ENCODE measurements at regions not wholly inside any gene's neighbourhood (a gene's known extent, or its start where the extent isn't known, plus 50 kb on each side); places are given as distances from the start of the nearest gene placed in this dataset.

DNA sequence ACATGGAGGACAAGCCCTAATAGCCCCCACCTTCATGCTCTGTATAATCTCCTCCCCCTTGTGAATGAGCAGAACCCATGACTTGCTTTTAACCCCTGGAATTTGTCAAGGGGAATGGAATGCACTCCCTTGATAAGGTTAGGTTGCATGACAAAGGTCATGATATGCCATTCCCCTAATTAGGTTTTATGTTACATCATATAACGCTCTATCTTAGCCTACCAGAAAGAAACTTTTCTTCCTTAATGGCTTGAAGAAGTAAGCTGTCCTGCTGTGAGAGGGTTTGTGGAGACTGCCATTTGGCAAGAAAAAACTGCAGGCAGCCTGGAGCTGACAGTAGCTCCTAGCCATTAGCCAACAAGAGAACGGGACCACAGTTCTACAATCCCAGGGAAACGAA lies 399.8 kb upstream of the MAD2L1 start:
- no peak for TF ChIP-seq CTCF (IDR thresholded peaks at IDR 0.05)
- Mint-ChIP-seq H3K4me3 (no peak overlapping the region), H3K36me3 (ENCODE audit: low read depth) (no peaks in the 10 kb centered on the region), H3K4me1 (no peaks in the 10 kb centered on the region), H3K27ac (no peak overlapping the region), H3K27me3 (no peaks in the 10 kb centered on the region), H3K9me3 (peaks cover 5% of the 10 kb centered on the region)
- POLR2A ChIA-PET, result no interaction called here
- DNase-seq (no peak), ATAC-seq (ENCODE audit: low read depth) (no peak)
- intact Hi-C loops (cut with micrococcal nuclease), result no loop called here
- CTCF ChIA-PET, result no interaction called here

- no peaks in the 10 kb centered on the region for H3K27me3 Mint-ChIP-seq
- intact Hi-C loops (cut with micrococcal nuclease), result no loop called here
- no peaks in the 10 kb centered on the region for H3K4me1 Mint-ChIP-seq
- H3K4me3 Mint-ChIP-seq, result no peak overlapping the region
- CTCF ChIA-PET, result no interaction called here
- no peaks in the 10 kb centered on the region for H3K36me3 Mint-ChIP-seq (ENCODE audit: low read depth)
- H3K9me3 Mint-ChIP-seq, result no peaks in the 10 kb centered on the region
- ATAC-seq (ENCODE audit: low read depth), result no peak
- H3K27ac Mint-ChIP-seq, result no peak overlapping the region
- POLR2A ChIA-PET, result no interaction called here
- TF ChIP-seq CTCF (IDR thresholded peaks at IDR 0.05), result no peak
- no peak for DNase-seq
These were observed 388.1 kb upstream of the MAD2L1 start for GRCh38 chr4:120454788-120455187.

DNA sequence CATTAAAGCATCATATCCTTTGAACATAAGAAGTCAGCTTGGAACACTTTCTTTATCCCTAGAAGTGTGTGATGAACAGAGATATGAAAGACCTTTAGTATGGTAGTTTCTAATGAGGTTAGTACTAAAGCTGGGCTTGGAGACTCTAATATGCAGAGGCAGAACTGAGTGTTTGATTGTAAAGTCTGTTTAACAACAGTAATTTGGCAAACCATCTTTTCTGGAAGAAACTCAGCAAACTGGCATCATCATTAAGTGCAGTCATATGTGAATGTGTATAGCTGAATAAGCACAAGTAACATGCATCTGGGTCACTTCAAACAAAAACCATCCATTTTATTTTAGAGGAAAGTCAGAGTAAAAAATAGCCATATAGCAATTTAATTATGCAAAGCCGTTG lies 385.9 kb upstream of the MAD2L1 start:
- POLR2A ChIA-PET, result no interaction called here
- H3K4me3 Mint-ChIP-seq, result no peak overlapping the region
- no peak for TF ChIP-seq CTCF (IDR thresholded peaks at IDR 0.05)
- DNase-seq (no peak), ATAC-seq (ENCODE audit: low read depth) (no peak)
- CTCF ChIA-PET, result no interaction called here
- H3K27ac Mint-ChIP-seq, result no peak overlapping the region
- H3K36me3 Mint-ChIP-seq (ENCODE audit: low read depth), result no peaks in the 10 kb centered on the region
- H3K4me1 Mint-ChIP-seq, result no peaks in the 10 kb centered on the region
- no peaks in the 10 kb centered on the region for H3K27me3 Mint-ChIP-seq
- intact Hi-C loops (cut with micrococcal nuclease), result no loop called here
- no peaks in the 10 kb centered on the region for H3K9me3 Mint-ChIP-seq

- intact Hi-C loops (cut with micrococcal nuclease), result no loop called here
- Mint-ChIP-seq H3K27me3 (no peaks in the 10 kb centered on the region), H3K36me3 (ENCODE audit: low read depth) (no peaks in the 10 kb centered on the region), H3K4me3 (no peak overlapping the region), H3K27ac (no peak overlapping the region), H3K9me3 (no peaks in the 10 kb centered on the region), H3K4me1 (no peaks in the 10 kb centered on the region)
- no peak for TF ChIP-seq CTCF (IDR thresholded peaks at IDR 0.05)
- DNase-seq (no peak), ATAC-seq (ENCODE audit: low read depth) (no peak)
- ChIA-PET POLR2A (no interaction called here), CTCF (no interaction called here)
These were observed 385.4 kb upstream of the MAD2L1 start for GRCh38 chr4:120452001-120452400.

GRCh38 chr4:120447774-120448173 lies 381.1 kb upstream of the MAD2L1 start:
- ChIA-PET POLR2A (no interaction called here), CTCF (no interaction called here)
- no peaks in the 10 kb centered on the region for H3K4me1 Mint-ChIP-seq
- no peak overlapping the region for H3K4me3 Mint-ChIP-seq
- no peaks in the 10 kb centered on the region for H3K9me3 Mint-ChIP-seq
- H3K27ac Mint-ChIP-seq, result no peak overlapping the region
- no peak for DNase-seq
- intact Hi-C loops (cut with micrococcal nuclease), result no loop called here
- no peak for ATAC-seq (ENCODE audit: low read depth)
- no peaks in the 10 kb centered on the region for H3K36me3 Mint-ChIP-seq (ENCODE audit: low read depth)
- no peak for TF ChIP-seq CTCF (IDR thresholded peaks at IDR 0.05)
- H3K27me3 Mint-ChIP-seq, result no peaks in the 10 kb centered on the region

All from activated B cell treated with CpG ODN at 0.5 μM for 24 hours (primary cell).